Prostate gland (tissue), 2 donors: ENCODE measurements at regions not wholly inside any gene's neighbourhood (a gene's known extent, or its start where the extent isn't known, plus 50 kb on each side); places are given as distances from the start of the nearest gene placed in this dataset.

ENCODE experiments used
- POLR2A ChIP-seq: fragments of 450-650 bp; IDR thresholded peaks from one replicate; pipeline ENCODE4 v1.6.1; 2016; ENCODE audit warnings: antibody characterized with exemption, mild to moderate bottlenecking
- POLR2AphosphoS5 ChIP-seq: sonication (generic); formaldehyde crosslinking; IDR thresholded peaks from one replicate; pipeline ENCODE4 v1.6.1; 2017; ENCODE audit warnings: antibody characterized with exemption
- TF ChIP-seq, protein P1 (sequence below), 4 experiments: fragments of 200-600 bp in 2 of 4; fragments of 450-650 bp in 2 of 4; sonication (generic) in 2 of 4; IDR thresholded peaks; 1 replicate in 3 of 4; 2 replicates in 1 of 4; pipeline ENCODE4 v1.5.1; 2016 to 2019; ENCODE audit warnings: antibody characterized with exemption in 4 of 4, mild to moderate bottlenecking in 2 of 4, moderate library complexity in 2 of 4

GRCh38 chr10:128851726-128852125, 615.3 kb upstream of the MGMT start:
- TF ChIP-seq POLR2AphosphoS5 = peak; percentile 81
- TF ChIP-seq, protein P1, sequence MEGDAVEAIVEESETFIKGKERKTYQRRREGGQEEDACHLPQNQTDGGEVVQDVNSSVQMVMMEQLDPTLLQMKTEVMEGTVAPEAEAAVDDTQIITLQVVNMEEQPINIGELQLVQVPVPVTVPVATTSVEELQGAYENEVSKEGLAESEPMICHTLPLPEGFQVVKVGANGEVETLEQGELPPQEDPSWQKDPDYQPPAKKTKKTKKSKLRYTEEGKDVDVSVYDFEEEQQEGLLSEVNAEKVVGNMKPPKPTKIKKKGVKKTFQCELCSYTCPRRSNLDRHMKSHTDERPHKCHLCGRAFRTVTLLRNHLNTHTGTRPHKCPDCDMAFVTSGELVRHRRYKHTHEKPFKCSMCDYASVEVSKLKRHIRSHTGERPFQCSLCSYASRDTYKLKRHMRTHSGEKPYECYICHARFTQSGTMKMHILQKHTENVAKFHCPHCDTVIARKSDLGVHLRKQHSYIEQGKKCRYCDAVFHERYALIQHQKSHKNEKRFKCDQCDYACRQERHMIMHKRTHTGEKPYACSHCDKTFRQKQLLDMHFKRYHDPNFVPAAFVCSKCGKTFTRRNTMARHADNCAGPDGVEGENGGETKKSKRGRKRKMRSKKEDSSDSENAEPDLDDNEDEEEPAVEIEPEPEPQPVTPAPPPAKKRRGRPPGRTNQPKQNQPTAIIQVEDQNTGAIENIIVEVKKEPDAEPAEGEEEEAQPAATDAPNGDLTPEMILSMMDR (IDR thresholded peaks at IDR 0.05) = no peak
- TF ChIP-seq POLR2A = no peak
